ENCODE measurements at regions not wholly inside any gene's neighbourhood (a gene's known extent, or its start where the extent isn't known, plus 50 kb on each side); places are given as distances from the start of the nearest gene placed in this dataset.

- TF ChIP-seq POLR2A (IDR thresholded peaks at IDR 0.05) (no peak), CTCF (IDR thresholded peaks at IDR 0.05) (no peak)
Observed at GRCh38 chr18:52090005-52090404, 250.0 kb upstream of the DCC start.
